B cell (primary cell): ENCODE measurements at regions not wholly inside any gene's neighbourhood (a gene's known extent, or its start where the extent isn't known, plus 50 kb on each side); places are given as distances from the start of the nearest gene placed in this dataset.

Experiments
- ATAC-seq: fragments of 200-7000 bp; cut with Tn5 transposase; one replicate; pipeline ENCODE4 v1.10.0; 2021; ENCODE audit warnings: low read depth, mild to moderate bottlenecking, moderate number of reproducible peaks, moderate library complexity
- CTCF ChIA-PET: fragments of 350-600 bp; sonication (Branson Sonifier 250); formaldehyde crosslinking; loops from one replicate; lab custom pipeline; 2021; ENCODE audit warnings: antibody characterized with exemption, inconsistent platforms; lab: Charles Lee
- POLR2A ChIA-PET: fragments of 350-600 bp; sonication (Branson Sonifier 250); formaldehyde crosslinking; loops from one replicate; lab custom pipeline; 2021; ENCODE audit warnings: antibody characterized with exemption; lab: Charles Lee
- DNase-seq: peaks from one replicate; pipeline ENCODE4 v3.0.0; 2013
- H2AFZ ChIP-seq: 2 replicates; pipeline ENCODE4 v1.6.1; 2012; ENCODE audit warnings: mild to moderate bottlenecking, low read depth, low read length; ENCODE audit not compliant: insufficient read depth, poor library complexity, severe bottlenecking
- H3K27ac ChIP-seq, 2 donors: 1 replicate in 1 of 2; 2 replicates in 1 of 2; pipeline ENCODE4 v1.5.1; 2012 to 2013; ENCODE audit warnings: low read length in 2 of 2, mild to moderate bottlenecking in 2 of 2, moderate library complexity in 1 of 2
- H3K27me3 ChIP-seq, 4 experiments: fragments of 200-600 bp in 1 of 4; sonication (generic) in 1 of 4; replicated peaks in 1 of 4; 1 replicate in 2 of 4; 2 replicates in 2 of 4; pipeline versions ENCODE4 v1.6.1 to v1.7.0; 2013 to 2016; ENCODE audit warnings: low read length in 3 of 4, mild to moderate bottlenecking in 2 of 4, mixed read lengths in 1 of 4, moderate library complexity in 1 of 4; ENCODE audit not compliant: insufficient read depth in 4 of 4, control insufficient read depth in 3 of 4; ENCODE audit errors: control extremely low read depth in 1 of 4
- H3K36me3 ChIP-seq, 2 experiments: replicated peaks in 1 of 2; 1 replicate in 1 of 2; 2 replicates in 1 of 2; pipeline versions ENCODE4 v1.6.1 to v1.7.1; 2013; ENCODE audit warnings: low read length in 1 of 2; ENCODE audit not compliant: insufficient read depth in 2 of 2, control insufficient read depth in 1 of 2; ENCODE audit errors: control extremely low read depth in 1 of 2, extremely low read depth in 1 of 2
- H3K4me1 ChIP-seq, 2 donors: fragments of 200-600 bp in 1 of 2; sonication (generic) in 1 of 2; 1 replicate in 1 of 2; 2 replicates in 1 of 2; pipeline versions ENCODE4 v1.5.1 to v1.6.1; 2013 to 2017; ENCODE audit warnings: low read length in 2 of 2; ENCODE audit not compliant: control insufficient read depth in 2 of 2, insufficient read depth in 2 of 2
- H3K4me2 ChIP-seq: replicated peaks from 2 replicates; pipeline ENCODE3; 2012; ENCODE audit warnings: mild to moderate bottlenecking, low read depth, low read length; ENCODE audit not compliant: poor library complexity, severe bottlenecking
- H3K4me3 ChIP-seq, 5 experiments: fragments of 200-600 bp in 1 of 5; sonication (generic) in 1 of 5; 1 replicate in 3 of 5; 2 replicates in 2 of 5; pipeline versions ENCODE4 v1.5.1 to v1.7.0; 2011 to 2016; ENCODE audit warnings: low read length in 4 of 5, mild to moderate bottlenecking in 4 of 5, low read depth in 2 of 5, control low read depth in 1 of 5, moderate library complexity in 1 of 5; ENCODE audit not compliant: insufficient read depth in 1 of 5; ENCODE audit errors: control extremely low read depth in 1 of 5, extremely low read depth in 1 of 5
- H3K79me2 ChIP-seq: fragments of 200-600 bp; sonication (generic); one replicate; pipeline ENCODE4 v1.6.0; 2016; ENCODE audit warnings: low read length; ENCODE audit not compliant: control insufficient read depth, insufficient read depth
- H3K9ac ChIP-seq: fragments of 200-600 bp; sonication (generic); 2 replicates; pipeline ENCODE4 v1.6.1; 2017; ENCODE audit warnings: mild to moderate bottlenecking, low read length, moderate library complexity
- H3K9me3 ChIP-seq, 3 donors: one replicate each; pipeline versions ENCODE4 v1.6.1 to v1.7.1; 2013; ENCODE audit warnings: low read length in 2 of 3; ENCODE audit not compliant: control insufficient read depth in 2 of 3, insufficient read depth in 1 of 3; ENCODE audit errors: control extremely low read depth in 1 of 3
- H4K20me1 ChIP-seq: 2 replicates; pipeline ENCODE4 v1.6.0; 2012; ENCODE audit warnings: mild to moderate bottlenecking, low read length; ENCODE audit not compliant: insufficient read depth, control insufficient read depth, poor library complexity, severe bottlenecking
- H3K27ac Mint-ChIP-seq: one replicate; pipeline ENCODE4 v1.8.0; 2021; ENCODE audit warnings: mixed read lengths
- H3K27me3 Mint-ChIP-seq: one replicate; pipeline ENCODE4 v1.8.0; 2021; ENCODE audit warnings: mixed read lengths
- H3K4me1 Mint-ChIP-seq: one replicate; pipeline ENCODE4 v1.8.0; 2021; ENCODE audit warnings: mixed read lengths
- H3K4me3 Mint-ChIP-seq: one replicate; pipeline ENCODE4 v1.8.0; 2021; ENCODE audit warnings: mixed read lengths
- H3K9me3 Mint-ChIP-seq: one replicate; pipeline ENCODE4 v1.8.0; 2022; ENCODE audit warnings: mixed read lengths; ENCODE audit not compliant: insufficient read depth
- CTCF ChIP-seq: fragments of 200-600 bp; IDR thresholded peaks from one replicate; pipeline ENCODE4 v1.8.0; 2022; ENCODE audit warnings: antibody characterized with exemption, mild to moderate bottlenecking
- EZH2 ChIP-seq: IDR thresholded peaks from 2 replicates; pipeline ENCODE4 v1.6.1; 2012; ENCODE audit warnings: borderline replicate concordance, low read depth, mild to moderate bottlenecking, moderate library complexity, low read length; ENCODE audit not compliant: insufficient read depth, poor library complexity, severe bottlenecking
- WGBS: methylation state at CpG from one replicate; pipeline ENCODE4 v1.1.5; 2013; ENCODE audit warnings: missing lambda C conversion rate; ENCODE audit not compliant: insufficient coverage; 5-methylcytosine and 5-hydroxymethylcytosine counted together
- intact Hi-C: fragments of 100-400 bp; cut with micrococcal nuclease; formaldehyde crosslinking; loops from one replicate; pipeline ENCODE4 v1.10.0; 2022

DNA sequence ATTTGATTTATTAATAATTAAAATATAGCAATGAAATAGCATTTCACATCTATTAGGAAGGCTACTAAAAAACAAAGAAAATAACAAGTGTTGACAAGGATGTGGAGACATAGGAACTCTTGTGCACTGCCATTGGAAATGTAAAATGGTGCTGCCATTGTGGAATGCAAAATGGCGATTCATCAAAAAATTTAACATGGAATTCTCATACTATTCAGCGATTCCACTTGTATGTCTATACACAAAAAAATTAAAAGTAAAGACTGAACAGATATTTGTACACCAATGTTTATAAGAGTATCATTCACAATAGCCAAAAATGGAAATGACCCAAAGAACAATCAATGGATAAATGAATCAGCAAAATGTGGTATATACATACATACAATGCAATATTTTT, 101.3 kb upstream of the S1PR1 start:
- DNase-seq: no peak
- H2AFZ ChIP-seq: no peak overlapping the region
- H3K9me3 ChIP-seq: no peaks in the 10 kb centered on the region
- no peak overlapping the region for H3K4me3 ChIP-seq
- Mint-ChIP-seq H3K9me3 (no peaks in the 10 kb centered on the region), H3K27ac (no peak overlapping the region), H3K4me1 (peaks cover 61% of the 10 kb centered on the region), H3K4me3 (no peak overlapping the region), H3K27me3 (no peaks in the 10 kb centered on the region)
- ChIA-PET POLR2A (no interaction called here), CTCF (interaction anchor here (0.8 to 9.2 kb wide), 6 partner anchors 23 to 222 kb away, joined by 3 to 183 read pairs (median 12); no protein-coding TSS in a partner anchor)
- H3K4me1 ChIP-seq: peaks cover 41 to 48% of the 10 kb centered on the region in 2 donors
- H3K4me2 ChIP-seq: no peak overlapping the region
- TF ChIP-seq CTCF (no peak), EZH2 (no peak)
- no peak overlapping the region for H3K9ac ChIP-seq
- no peaks in the 10 kb centered on the region for H3K79me2 ChIP-seq
- no peaks in the 10 kb centered on the region for H4K20me1 ChIP-seq
- H3K36me3 ChIP-seq: no peaks in the 10 kb centered on the region
- no peaks in the 10 kb centered on the region for H3K27me3 ChIP-seq
- intact Hi-C loops: loop anchor here (5.0 kb wide), 1 partner anchor 208 kb away; no protein-coding TSS in a partner anchor
- no peak overlapping the region for H3K27ac ChIP-seq
- ATAC-seq: no peak
- no CpG with 5 or more reads among the region's 2 CpGs for WGBS

- 100% methylated on average over 1 of the region's 1 CpG for WGBS
- peak overlapping the region; percentile 28 for H3K27ac Mint-ChIP-seq
- no peak for TF ChIP-seq EZH2
- TF ChIP-seq CTCF: no peak
Measured at GRCh38 chr1:101131239-101131843, 105.5 kb upstream of the S1PR1 start.

More at GRCh38 chr1:101131239-101131843, 105.5 kb upstream of the S1PR1 start:
- Histone ChIP-seq H3K9me3 (no peaks in the 10 kb centered on the region), H3K4me1 (peaks cover 48 to 65% of the 10 kb centered on the region in 2 donors), H3K4me3 (no peak overlapping the region), H3K4me2 (no peak overlapping the region), H4K20me1 (no peaks in the 10 kb centered on the region), H3K36me3 (no peaks in the 10 kb centered on the region), H3K27me3 (no peaks in the 10 kb centered on the region), H3K79me2 (no peaks in the 10 kb centered on the region), H3K27ac (no peak overlapping the region), H2AFZ (no peak overlapping the region), H3K9ac (no peak overlapping the region)
- H3K9me3 Mint-ChIP-seq: no peaks in the 10 kb centered on the region
- intact Hi-C loops: no loop called here
- CTCF ChIA-PET: interaction anchor here (0.8 to 2.0 kb wide), 8 partner anchors 8 to 157 kb away, joined by 3 to 8 read pairs (median 5); partner anchors contain the start of gene S1PR1
- DNase-seq: no peak
- no peak for ATAC-seq
- peaks cover 66% of the 10 kb centered on the region for H3K4me1 Mint-ChIP-seq
- no peak overlapping the region for H3K4me3 Mint-ChIP-seq
- no peaks in the 10 kb centered on the region for H3K27me3 Mint-ChIP-seq
- POLR2A ChIA-PET: interaction anchor here (1.3 to 1.4 kb wide), 2 partner anchors 19 to 105 kb away, joined by 4 to 5 read pairs; no protein-coding TSS in a partner anchor
